ENCODE measurements at regions not wholly inside any gene's neighbourhood (a gene's known extent, or its start where the extent isn't known, plus 50 kb on each side); places are given as distances from the start of the nearest gene placed in this dataset.

DNA sequence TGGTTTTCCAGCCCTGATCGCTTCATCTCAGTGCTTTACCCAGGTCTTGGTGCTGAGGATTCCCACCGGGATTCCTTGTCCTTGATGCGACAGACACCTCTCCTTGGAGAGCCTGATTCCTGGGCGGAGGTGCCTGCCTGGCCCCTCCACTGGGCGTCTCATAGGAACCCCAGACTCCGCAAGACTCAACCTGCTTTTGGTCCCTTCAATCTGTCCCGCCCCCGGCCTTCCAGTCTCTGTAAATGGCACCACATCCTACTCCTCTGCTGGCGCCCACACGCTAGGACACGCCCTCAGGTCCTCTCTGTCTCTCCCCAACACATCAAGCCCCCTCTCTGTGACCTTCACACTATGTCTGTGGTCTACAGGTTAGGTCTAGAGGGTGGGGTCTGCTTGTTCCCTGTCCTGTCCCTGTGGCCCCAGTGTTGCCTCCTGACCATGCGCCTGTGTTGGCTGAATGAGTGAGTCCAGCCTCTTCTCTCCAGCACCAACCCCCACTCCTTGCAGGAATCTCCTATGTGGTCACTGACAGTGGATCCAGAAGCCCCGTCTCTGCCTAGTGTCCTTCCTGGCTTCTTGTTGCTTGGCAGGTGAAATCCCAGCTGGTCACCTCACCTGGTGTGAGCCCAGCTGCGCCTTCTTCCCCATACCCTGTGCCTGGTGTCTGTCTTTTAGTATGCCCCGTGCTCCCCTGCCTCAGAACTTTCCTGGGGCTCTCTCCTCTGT is 119.7 kb upstream of the C1orf174 start:
- intact Hi-C loops (cut with DNase I; ENCODE audit: low total_unique reads): no loop called here
- Histone ChIP-seq H3K4me3 (no peak overlapping the region), H3K27ac (no peak overlapping the region), H3K36me3 (no peaks in the 10 kb centered on the region), H3K9me3 (no peaks in the 10 kb centered on the region), H3K27me3 (no peaks in the 10 kb centered on the region), H3K4me1 (no peaks in the 10 kb centered on the region)
- no peak for TF ChIP-seq POLR2A (IDR thresholded peaks at IDR 0.05)
- TF ChIP-seq, protein P1, sequence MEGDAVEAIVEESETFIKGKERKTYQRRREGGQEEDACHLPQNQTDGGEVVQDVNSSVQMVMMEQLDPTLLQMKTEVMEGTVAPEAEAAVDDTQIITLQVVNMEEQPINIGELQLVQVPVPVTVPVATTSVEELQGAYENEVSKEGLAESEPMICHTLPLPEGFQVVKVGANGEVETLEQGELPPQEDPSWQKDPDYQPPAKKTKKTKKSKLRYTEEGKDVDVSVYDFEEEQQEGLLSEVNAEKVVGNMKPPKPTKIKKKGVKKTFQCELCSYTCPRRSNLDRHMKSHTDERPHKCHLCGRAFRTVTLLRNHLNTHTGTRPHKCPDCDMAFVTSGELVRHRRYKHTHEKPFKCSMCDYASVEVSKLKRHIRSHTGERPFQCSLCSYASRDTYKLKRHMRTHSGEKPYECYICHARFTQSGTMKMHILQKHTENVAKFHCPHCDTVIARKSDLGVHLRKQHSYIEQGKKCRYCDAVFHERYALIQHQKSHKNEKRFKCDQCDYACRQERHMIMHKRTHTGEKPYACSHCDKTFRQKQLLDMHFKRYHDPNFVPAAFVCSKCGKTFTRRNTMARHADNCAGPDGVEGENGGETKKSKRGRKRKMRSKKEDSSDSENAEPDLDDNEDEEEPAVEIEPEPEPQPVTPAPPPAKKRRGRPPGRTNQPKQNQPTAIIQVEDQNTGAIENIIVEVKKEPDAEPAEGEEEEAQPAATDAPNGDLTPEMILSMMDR (IDR thresholded peaks at IDR 0.05): no peak
- DNase-seq: no peak

DNA sequence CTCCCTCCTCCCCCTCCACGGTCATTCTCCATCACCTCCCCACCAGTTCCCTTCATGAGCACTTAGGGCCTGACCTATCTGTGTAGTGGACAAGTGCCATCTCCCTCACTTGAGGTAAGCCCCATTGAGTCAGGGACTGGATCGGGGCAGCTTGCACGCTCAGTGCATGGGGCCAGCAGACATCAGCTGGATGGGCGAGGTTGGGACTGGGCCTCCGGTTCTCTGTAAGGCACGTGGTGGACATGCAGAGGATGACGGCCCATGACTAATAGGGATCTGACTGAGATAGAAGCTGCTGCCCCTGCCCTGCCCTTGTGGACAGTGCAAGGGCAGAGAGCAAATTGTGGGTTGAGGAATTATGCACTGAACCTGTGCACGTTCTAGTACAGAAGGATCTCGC is 120.4 kb upstream of the C1orf174 start:
- TF ChIP-seq, protein P1 (IDR thresholded peaks at IDR 0.05): no peak
- TF ChIP-seq POLR2A (IDR thresholded peaks at IDR 0.05): no peak
- no peak overlapping the region for H3K4me3 ChIP-seq
- no peak for DNase-seq
- intact Hi-C loops (cut with DNase I; ENCODE audit: low total_unique reads): no loop called here
- H3K27ac ChIP-seq: no peak overlapping the region
- no peaks in the 10 kb centered on the region for H3K4me1 ChIP-seq
- no peaks in the 10 kb centered on the region for H3K9me3 ChIP-seq
- no peaks in the 10 kb centered on the region for H3K27me3 ChIP-seq
- H3K36me3 ChIP-seq: no peaks in the 10 kb centered on the region

DNA sequence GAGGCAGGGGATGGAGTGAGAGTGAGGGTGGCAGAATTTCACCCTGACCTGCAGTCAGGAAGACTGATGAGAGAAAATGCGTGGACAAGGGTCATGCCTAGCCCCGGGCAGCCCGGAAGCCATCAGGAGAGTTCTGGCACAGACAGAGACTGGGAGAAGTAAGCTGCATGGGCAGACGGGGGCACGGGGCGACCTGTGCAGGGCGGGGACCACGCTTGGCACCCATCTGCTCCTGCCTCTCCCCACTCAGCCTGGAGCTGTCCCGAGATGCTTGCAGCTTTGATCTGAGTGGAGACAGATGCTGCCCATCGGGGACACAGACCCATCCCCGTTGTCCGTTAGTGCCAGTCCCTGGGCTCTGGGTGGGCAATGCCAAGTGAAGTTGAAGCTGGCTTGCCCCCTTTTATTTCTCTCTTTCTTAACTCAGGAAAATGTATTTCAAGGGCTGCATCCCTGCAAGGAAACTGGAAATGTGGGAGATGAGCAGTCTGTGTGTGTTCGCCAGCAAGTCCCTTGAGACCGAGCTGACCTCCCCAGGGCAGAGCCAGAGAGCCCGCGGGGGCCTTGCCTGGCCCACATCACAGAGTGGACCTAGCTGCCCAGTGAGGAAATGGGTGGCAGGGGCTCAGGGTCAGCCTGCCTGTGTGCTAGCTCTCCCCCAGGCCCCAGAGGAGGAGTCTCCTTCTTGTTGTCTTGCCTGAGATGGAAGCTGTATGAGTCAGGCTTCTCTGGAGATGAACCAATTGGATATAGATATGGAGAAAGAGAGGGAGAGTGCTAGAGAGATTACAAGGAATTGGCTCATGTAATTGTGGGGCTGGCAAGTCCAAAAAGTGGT is 121.3 kb upstream of the C1orf174 start:
- H3K27me3 ChIP-seq: no peaks in the 10 kb centered on the region
- TF ChIP-seq, protein P1 (IDR thresholded peaks at IDR 0.05): no peak
- no peak for TF ChIP-seq POLR2A (IDR thresholded peaks at IDR 0.05)

DNA sequence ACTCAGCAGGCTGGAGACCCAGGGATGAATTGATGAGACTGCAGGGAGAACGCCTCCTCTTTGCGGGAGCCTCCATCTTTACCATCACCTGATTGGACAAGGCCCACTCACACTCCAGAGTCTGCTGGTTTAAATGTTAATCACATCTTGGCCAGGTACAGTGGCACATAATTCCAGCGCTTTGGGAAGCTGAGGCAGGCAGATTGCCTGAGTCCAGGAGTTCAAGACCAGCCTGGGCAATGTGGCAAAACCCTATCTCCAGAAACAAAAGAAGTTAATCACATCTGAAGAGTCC is 121.8 kb upstream of the C1orf174 start:
- H3K27me3 ChIP-seq: peaks cover 0 to under 1% of the 10 kb centered on the region in 2 donors
- H3K27ac ChIP-seq: no peak overlapping the region
- intact Hi-C loops (cut with DNase I; ENCODE audit: low total_unique reads): no loop called here
- DNase-seq: no peak
- no peaks in the 10 kb centered on the region for H3K4me1 ChIP-seq
- H3K9me3 ChIP-seq: no peaks in the 10 kb centered on the region
- H3K36me3 ChIP-seq: no peaks in the 10 kb centered on the region
- no peak overlapping the region for H3K4me3 ChIP-seq
- no peak for TF ChIP-seq POLR2A (IDR thresholded peaks at IDR 0.05)
- TF ChIP-seq, protein P1 (IDR thresholded peaks at IDR 0.05): no peak

More for the DNA sequence above, 121.3 kb upstream of the C1orf174 start:
- Histone ChIP-seq H3K36me3 (no peaks in the 10 kb centered on the region), H3K4me1 (no peaks in the 10 kb centered on the region), H3K4me3 (no peak overlapping the region), H3K27ac (no peak overlapping the region), H3K9me3 (no peaks in the 10 kb centered on the region)
- DNase-seq: no peak
- intact Hi-C loops (cut with DNase I; ENCODE audit: low total_unique reads): no loop called here

DNA sequence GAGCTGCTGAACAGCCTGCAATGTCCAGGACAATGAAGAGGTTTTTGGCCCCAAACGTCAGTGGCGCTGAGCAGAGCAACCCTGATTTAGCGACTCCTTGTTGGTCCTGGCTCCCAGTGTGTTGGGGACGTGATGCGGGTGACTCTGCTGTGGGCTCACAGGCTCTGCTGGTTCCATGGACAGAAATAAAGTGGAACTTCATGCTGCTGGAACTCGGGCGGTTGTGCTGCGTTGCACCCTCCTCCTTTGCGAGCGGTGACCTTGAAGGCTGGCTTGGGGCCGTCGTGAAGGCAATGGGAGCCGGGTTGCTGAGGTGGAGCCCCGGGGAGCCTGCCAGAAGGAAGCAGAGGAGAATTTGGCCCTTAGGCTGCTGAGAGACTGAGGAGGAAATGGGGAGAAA is 122.6 kb upstream of the C1orf174 start:
- Histone ChIP-seq H3K4me1 (no peaks in the 10 kb centered on the region), H3K9me3 (no peaks in the 10 kb centered on the region), H3K4me3 (no peak overlapping the region), H3K27me3 (peaks cover 0 to 3% of the 10 kb centered on the region in 2 donors), H3K27ac (no peak overlapping the region), H3K36me3 (no peaks in the 10 kb centered on the region)
- intact Hi-C loops (cut with DNase I; ENCODE audit: low total_unique reads): no loop called here
- no peak for DNase-seq
- TF ChIP-seq POLR2A (IDR thresholded peaks at IDR 0.05): no peak
- TF ChIP-seq, protein P1 (IDR thresholded peaks at IDR 0.05): no peak
